OCI-LY7 (cell line): ENCODE measurements at regions not wholly inside any gene's neighbourhood (a gene's known extent, or its start where the extent isn't known, plus 50 kb on each side); places are given as distances from the start of the nearest gene placed in this dataset.

Experiments
- EZH2phosphoT487 ChIP-seq: fragments of 200-600 bp; sonication (generic); IDR thresholded peaks from 2 replicates; pipeline ENCODE4 v1.6.1; 2018; ENCODE audit warnings: low read depth, borderline replicate concordance, mild to moderate bottlenecking, mixed run types, antibody characterized with exemption, low read length, moderate library complexity, mixed read lengths
- TF ChIP-seq, protein P1 (sequence below): fragments of 200-600 bp; sonication (generic); conservative IDR thresholded peaks from 2 replicates; pipeline ENCODE4 v1.5.1; 2014; ENCODE audit warnings: mild to moderate bottlenecking, antibody characterized with exemption, low read length, moderate library complexity, mixed read lengths

DNA sequence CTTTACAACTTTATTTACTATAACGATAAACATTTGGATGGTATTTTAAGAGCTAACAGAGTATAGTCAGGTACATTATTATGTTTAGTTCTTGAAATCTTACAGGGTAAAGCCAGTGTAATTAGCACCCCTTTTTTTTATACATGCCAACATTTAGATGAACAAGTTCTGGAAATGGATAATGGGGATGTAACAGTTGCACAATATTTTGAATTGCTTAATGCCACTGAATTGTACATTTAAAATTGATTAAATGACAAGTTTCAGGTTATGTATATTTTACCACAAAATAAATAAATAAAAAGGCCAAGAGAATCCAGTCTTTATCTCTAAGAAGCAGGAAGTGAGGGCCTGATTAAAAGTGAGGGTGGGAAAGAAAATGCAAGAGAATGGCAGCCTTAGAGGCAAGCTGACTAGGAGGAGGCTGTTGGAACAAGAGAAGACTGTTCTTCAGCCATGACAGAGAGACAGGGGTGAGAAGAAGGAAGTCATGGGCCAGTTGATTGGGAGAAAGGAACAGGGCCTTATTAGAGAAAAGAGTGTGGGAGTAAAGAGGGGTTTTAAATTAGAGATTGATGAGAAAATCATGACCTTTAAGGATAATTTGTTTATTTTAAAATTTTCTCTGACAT lies 49.9 kb upstream of the TNFSF18 start:
- TF ChIP-seq, protein P1, sequence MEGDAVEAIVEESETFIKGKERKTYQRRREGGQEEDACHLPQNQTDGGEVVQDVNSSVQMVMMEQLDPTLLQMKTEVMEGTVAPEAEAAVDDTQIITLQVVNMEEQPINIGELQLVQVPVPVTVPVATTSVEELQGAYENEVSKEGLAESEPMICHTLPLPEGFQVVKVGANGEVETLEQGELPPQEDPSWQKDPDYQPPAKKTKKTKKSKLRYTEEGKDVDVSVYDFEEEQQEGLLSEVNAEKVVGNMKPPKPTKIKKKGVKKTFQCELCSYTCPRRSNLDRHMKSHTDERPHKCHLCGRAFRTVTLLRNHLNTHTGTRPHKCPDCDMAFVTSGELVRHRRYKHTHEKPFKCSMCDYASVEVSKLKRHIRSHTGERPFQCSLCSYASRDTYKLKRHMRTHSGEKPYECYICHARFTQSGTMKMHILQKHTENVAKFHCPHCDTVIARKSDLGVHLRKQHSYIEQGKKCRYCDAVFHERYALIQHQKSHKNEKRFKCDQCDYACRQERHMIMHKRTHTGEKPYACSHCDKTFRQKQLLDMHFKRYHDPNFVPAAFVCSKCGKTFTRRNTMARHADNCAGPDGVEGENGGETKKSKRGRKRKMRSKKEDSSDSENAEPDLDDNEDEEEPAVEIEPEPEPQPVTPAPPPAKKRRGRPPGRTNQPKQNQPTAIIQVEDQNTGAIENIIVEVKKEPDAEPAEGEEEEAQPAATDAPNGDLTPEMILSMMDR, result no peak
- TF ChIP-seq EZH2phosphoT487, result no peak
